ENCODE measurements at regions not wholly inside any gene's neighbourhood (a gene's known extent, or its start where the extent isn't known, plus 50 kb on each side); places are given as distances from the start of the nearest gene placed in this dataset.

- TF ChIP-seq CTCF (conservative IDR thresholded peaks at IDR 0.05; ENCODE audit: low read depth, low read length) (no peak), POLR2A (IDR thresholded peaks at IDR 0.05; ENCODE audit: low read depth, low read length) (no peak), NFE2L2 (IDR thresholded peaks at IDR 0.05; ENCODE audit: low read depth, low read length) (no peak), RFX5 (IDR thresholded peaks at IDR 0.05; ENCODE audit: low read depth, low read length) (no peak), USF2 (IDR thresholded peaks at IDR 0.05; ENCODE audit: low read depth, low read length) (no peak), RAD21 (IDR thresholded peaks at IDR 0.05; ENCODE audit: low read length) (no peak), CHD1 (IDR thresholded peaks at IDR 0.05; ENCODE audit: low read depth, low read length) (no peak)
These were observed 72.9 kb upstream of the SFSWAP start for GRCh38 chr12:131637986-131638385.

All from IMR-90 (cell line).